ENCODE measurements at regions not wholly inside any gene's neighbourhood (a gene's known extent, or its start where the extent isn't known, plus 50 kb on each side); places are given as distances from the start of the nearest gene placed in this dataset.

DNA sequence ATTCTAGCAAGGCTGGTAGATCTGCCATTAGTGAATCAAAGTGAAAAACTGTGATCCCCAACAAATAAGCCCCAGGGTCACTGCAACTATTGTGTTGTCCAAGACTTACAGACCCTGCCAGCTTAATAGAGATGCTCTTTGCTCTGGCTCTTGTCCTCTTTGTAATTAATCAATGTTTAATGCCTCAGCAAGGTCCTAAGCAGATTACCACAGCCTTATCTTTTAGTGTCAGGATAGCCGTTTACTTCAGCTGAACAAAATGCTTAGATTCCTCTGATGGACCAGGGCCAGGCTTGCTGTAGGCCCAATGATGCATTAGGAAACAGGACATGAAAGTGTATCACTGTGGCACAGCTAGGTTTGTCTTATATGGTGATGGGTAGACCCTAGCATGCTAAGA is 353.3 kb downstream of the HACE1 start:
- no peak for TF ChIP-seq POLR2A (IDR thresholded peaks at IDR 0.05; ENCODE audit: low read depth)
- TF ChIP-seq, protein P1, sequence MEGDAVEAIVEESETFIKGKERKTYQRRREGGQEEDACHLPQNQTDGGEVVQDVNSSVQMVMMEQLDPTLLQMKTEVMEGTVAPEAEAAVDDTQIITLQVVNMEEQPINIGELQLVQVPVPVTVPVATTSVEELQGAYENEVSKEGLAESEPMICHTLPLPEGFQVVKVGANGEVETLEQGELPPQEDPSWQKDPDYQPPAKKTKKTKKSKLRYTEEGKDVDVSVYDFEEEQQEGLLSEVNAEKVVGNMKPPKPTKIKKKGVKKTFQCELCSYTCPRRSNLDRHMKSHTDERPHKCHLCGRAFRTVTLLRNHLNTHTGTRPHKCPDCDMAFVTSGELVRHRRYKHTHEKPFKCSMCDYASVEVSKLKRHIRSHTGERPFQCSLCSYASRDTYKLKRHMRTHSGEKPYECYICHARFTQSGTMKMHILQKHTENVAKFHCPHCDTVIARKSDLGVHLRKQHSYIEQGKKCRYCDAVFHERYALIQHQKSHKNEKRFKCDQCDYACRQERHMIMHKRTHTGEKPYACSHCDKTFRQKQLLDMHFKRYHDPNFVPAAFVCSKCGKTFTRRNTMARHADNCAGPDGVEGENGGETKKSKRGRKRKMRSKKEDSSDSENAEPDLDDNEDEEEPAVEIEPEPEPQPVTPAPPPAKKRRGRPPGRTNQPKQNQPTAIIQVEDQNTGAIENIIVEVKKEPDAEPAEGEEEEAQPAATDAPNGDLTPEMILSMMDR (IDR thresholded peaks at IDR 0.05) = no peak

Data from esophagus muscularis mucosa (tissue), 3 donors.